A673 (cell line): ENCODE measurements at regions not wholly inside any gene's neighbourhood (a gene's known extent, or its start where the extent isn't known, plus 50 kb on each side); places are given as distances from the start of the nearest gene placed in this dataset.
A peak's percentile ranks its signal among the peaks of the same experiment; 100 is the strongest.

ENCODE experiments used
- BruUV-seq: library from RNA; stranded (reverse); fragments of 400-500 nt; replicated peaks from 2 replicates; lab custom pipeline; 2021; lab: Mats Ljungman, UMichigan
- CTCF ChIA-PET: fragments of 300-600 bp; sonication (Branson Sonifier 250); formaldehyde crosslinking; loops from one replicate; lab custom pipeline; 2022; ENCODE audit warnings: antibody characterized with exemption; lab: Charles Lee
- POLR2A ChIA-PET: fragments of 300-600 bp; sonication (Branson Sonifier 250); formaldehyde crosslinking; loops from one replicate; lab custom pipeline; 2022; ENCODE audit warnings: antibody characterized with exemption; ENCODE audit not compliant: low non-redundant PET; lab: Charles Lee
- DNase-seq: peaks from one replicate; pipeline ENCODE4 v3.0.0-alpha.2; 2015; ENCODE audit warnings: low spot score
- H3K27ac ChIP-seq: fragments of 200-600 bp; sonication (generic); 2 replicates; pipeline ENCODE4 v1.5.1; 2016; ENCODE audit warnings: mixed run types, low read depth, mild to moderate bottlenecking, mixed read lengths, antibody characterized with exemption, low read length; ENCODE audit not compliant: poor library complexity, severe bottlenecking
- H3K27me3 ChIP-seq: fragments of 200-600 bp; sonication (generic); replicated peaks from 2 replicates; pipeline ENCODE4 v1.6.1; 2017; ENCODE audit warnings: mixed run types, low read depth, mild to moderate bottlenecking, mixed read lengths, antibody characterized with exemption, low read length; ENCODE audit not compliant: insufficient read depth, poor library complexity
- H3K36me3 ChIP-seq: fragments of 200-600 bp; sonication (generic); 2 replicates; pipeline ENCODE4 v1.6.1; 2016; ENCODE audit warnings: mixed run types, mild to moderate bottlenecking, mixed read lengths, antibody characterized with exemption, low read length; ENCODE audit not compliant: insufficient read depth, poor library complexity, severe bottlenecking
- H3K4me1 ChIP-seq: fragments of 200-600 bp; sonication (generic); 2 replicates; pipeline ENCODE4 v1.6.1; 2017; ENCODE audit warnings: mixed run types, mild to moderate bottlenecking, mixed read lengths, antibody characterized with exemption, low read length; ENCODE audit not compliant: insufficient read depth, poor library complexity, severe bottlenecking
- H3K4me3 ChIP-seq: fragments of 200-600 bp; sonication (generic); 2 replicates; pipeline ENCODE4 v1.5.1; 2016; ENCODE audit warnings: low read depth, mixed run types, mild to moderate bottlenecking, mixed read lengths, low read length; ENCODE audit not compliant: poor library complexity, severe bottlenecking
- H3K9me3 ChIP-seq: fragments of 200-600 bp; sonication (generic); 2 replicates; pipeline ENCODE4 v1.6.1; 2016; ENCODE audit warnings: mixed run types, low read depth, mild to moderate bottlenecking, mixed read lengths, antibody characterized with exemption, low read length; ENCODE audit not compliant: poor library complexity, severe bottlenecking
- CTCF ChIP-seq: fragments of 300-800, 200-600 bp; sonication (generic); conservative IDR thresholded peaks from 2 replicates; pipeline ENCODE4 v1.5.1; 2017; ENCODE audit warnings: low read depth, mild to moderate bottlenecking, antibody characterized with exemption, low read length, moderate library complexity, mixed read lengths
- EZH2 ChIP-seq: fragments of 200-600 bp; sonication (generic); IDR thresholded peaks from 2 replicates; pipeline ENCODE4 v1.6.1; 2017; ENCODE audit warnings: borderline replicate concordance, low read depth, mild to moderate bottlenecking, mixed read lengths, antibody characterized with exemption, low read length; ENCODE audit not compliant: poor library complexity, severe bottlenecking
- intact Hi-C: fragments of 100-400 bp; cut with micrococcal nuclease; formaldehyde crosslinking; loops from one replicate; pipeline ENCODE4 v1.10.0; 2022; ENCODE audit not compliant: unreplicated experiment

- intact Hi-C loops, result no loop called here
- BruUV-seq, result no TSS peak
- Histone ChIP-seq H3K27me3 (no peaks in the 10 kb centered on the region), H3K27ac (no peak overlapping the region), H3K9me3 (no peaks in the 10 kb centered on the region), H3K4me1 (peaks cover 31% of the 10 kb centered on the region), H3K4me3 (no peak overlapping the region), H3K36me3 (no peaks in the 10 kb centered on the region)
- TF ChIP-seq CTCF (no peak), EZH2 (no peak)
- POLR2A ChIA-PET, result no interaction called here
- CTCF ChIA-PET, result no interaction called here
- DNase-seq, result no peak
These were observed 494.9 kb downstream of the RERGL start for GRCh38 chr12:17595111-17595510.

GRCh38 chr12:17593715-17594406, 496.1 kb downstream of the RERGL start:
- TF ChIP-seq EZH2 (no peak), CTCF (no peak)
- ChIA-PET POLR2A (no interaction called here), CTCF (no interaction called here)
- Histone ChIP-seq H3K36me3 (no peaks in the 10 kb centered on the region), H3K27me3 (no peaks in the 10 kb centered on the region), H3K4me3 (no peak overlapping the region), H3K27ac (no peak overlapping the region), H3K9me3 (no peaks in the 10 kb centered on the region), H3K4me1 (peaks cover 41% of the 10 kb centered on the region)
- BruUV-seq, result no TSS peak
- intact Hi-C loops, result no loop called here
- no peak for DNase-seq

GRCh38 chr12:17592472-17592871, 497.5 kb downstream of the RERGL start:
- DNase-seq, result peak; percentile 53
- Histone ChIP-seq H3K4me1 (peaks cover 45% of the 10 kb centered on the region), H3K27ac (peak overlapping the region; percentile 84), H3K36me3 (no peaks in the 10 kb centered on the region), H3K4me3 (no peak overlapping the region), H3K27me3 (no peaks in the 10 kb centered on the region), H3K9me3 (no peaks in the 10 kb centered on the region)
- intact Hi-C loops, result no loop called here
- no TSS peak for BruUV-seq
- CTCF ChIA-PET, result no interaction called here
- POLR2A ChIA-PET, result interaction anchor here (0.6 kb wide), 1 partner anchor 220 kb away, joined by 4 read pairs; no protein-coding TSS in a partner anchor
- TF ChIP-seq EZH2 (no peak), CTCF (no peak)
